SK-N-SH (cell line): ENCODE measurements at regions not wholly inside any gene's neighbourhood (a gene's known extent, or its start where the extent isn't known, plus 50 kb on each side); places are given as distances from the start of the nearest gene placed in this dataset.

Experiments used
- NRF1 ChIP-seq: IDR thresholded peaks from 2 replicates; pipeline ENCODE4 v1.6.1; 2012; ENCODE audit warnings: low read depth, mild to moderate bottlenecking, low read length
- POLR2AphosphoS5 ChIP-seq: IDR thresholded peaks from 2 replicates; pipeline ENCODE4 v1.6.1; 2012; ENCODE audit warnings: low read depth, low read length
- SIN3A ChIP-seq: IDR thresholded peaks from 2 replicates; pipeline ENCODE4 v1.6.1; 2012; ENCODE audit warnings: low read depth, mild to moderate bottlenecking, low read length, moderate library complexity, borderline replicate concordance
- TEAD4 ChIP-seq: IDR thresholded peaks from 2 replicates; pipeline ENCODE4 v1.4.0; 2012; ENCODE audit warnings: mild to moderate bottlenecking, borderline replicate concordance; ENCODE audit not compliant: insufficient read depth

DNA sequence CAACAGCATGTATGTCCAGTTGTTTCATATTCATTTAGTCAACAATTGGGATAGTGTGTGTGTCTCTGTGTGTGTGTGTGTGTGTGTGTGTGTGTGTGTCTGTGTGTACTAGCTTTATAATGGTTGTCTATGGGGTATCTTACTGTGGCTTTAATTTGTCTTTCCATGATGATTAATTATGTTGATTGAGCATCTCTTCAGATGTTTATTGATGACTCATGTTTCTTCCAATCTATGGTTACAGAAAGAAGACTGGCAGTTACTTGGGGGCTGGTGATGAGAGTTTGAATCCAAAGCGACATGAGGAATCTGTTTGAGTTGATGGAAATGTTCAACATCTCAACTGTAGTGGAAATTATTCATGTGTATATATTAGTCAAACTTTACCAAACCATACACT is 440.1 kb downstream of the ZNF385D start:
- TF ChIP-seq SIN3A (no peak), POLR2AphosphoS5 (no peak), TEAD4 (no peak), NRF1 (no peak)
